ENCODE measurements at regions not wholly inside any gene's neighbourhood (a gene's known extent, or its start where the extent isn't known, plus 50 kb on each side); places are given as distances from the start of the nearest gene placed in this dataset.
"Not testable (repeated sequence)": the region's sequence is repeated elsewhere in the genome, so short reads cannot be mapped to it uniquely, and the experiment has no call there.

DNA sequence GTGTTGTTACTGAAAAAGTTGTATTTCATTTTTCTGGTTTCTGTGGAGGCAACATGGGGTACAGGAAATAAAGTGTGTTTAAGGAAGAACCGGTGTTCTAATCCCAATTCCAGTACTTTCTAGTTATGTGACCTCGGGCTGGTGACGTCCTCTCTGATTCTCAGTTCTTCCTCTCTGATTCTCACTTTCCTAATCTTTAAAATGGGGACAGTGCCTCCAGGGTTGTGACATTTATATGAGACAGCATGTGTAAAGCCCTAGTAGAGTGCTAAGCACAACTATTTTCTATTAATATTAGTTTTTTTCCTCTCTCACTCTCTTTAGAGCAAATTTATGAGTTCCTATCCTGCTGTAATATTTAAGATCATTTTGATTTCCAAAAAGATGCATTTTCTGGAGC is 50.9 kb upstream of the PTPDC1 start:
- no peak for DNase-seq (ENCODE audit: low read depth, low spot score)
- ChIA-PET CTCF (no interaction called here), POLR2A (no interaction called here)
- TF ChIP-seq, protein P1, sequence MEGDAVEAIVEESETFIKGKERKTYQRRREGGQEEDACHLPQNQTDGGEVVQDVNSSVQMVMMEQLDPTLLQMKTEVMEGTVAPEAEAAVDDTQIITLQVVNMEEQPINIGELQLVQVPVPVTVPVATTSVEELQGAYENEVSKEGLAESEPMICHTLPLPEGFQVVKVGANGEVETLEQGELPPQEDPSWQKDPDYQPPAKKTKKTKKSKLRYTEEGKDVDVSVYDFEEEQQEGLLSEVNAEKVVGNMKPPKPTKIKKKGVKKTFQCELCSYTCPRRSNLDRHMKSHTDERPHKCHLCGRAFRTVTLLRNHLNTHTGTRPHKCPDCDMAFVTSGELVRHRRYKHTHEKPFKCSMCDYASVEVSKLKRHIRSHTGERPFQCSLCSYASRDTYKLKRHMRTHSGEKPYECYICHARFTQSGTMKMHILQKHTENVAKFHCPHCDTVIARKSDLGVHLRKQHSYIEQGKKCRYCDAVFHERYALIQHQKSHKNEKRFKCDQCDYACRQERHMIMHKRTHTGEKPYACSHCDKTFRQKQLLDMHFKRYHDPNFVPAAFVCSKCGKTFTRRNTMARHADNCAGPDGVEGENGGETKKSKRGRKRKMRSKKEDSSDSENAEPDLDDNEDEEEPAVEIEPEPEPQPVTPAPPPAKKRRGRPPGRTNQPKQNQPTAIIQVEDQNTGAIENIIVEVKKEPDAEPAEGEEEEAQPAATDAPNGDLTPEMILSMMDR (IDR thresholded peaks at IDR 0.05; ENCODE audit: insufficient read depth, low read length, missing control alignments) = no peak
- H3K4me3 ChIP-seq (ENCODE audit: low read depth, low read length) = no peak overlapping the region

DNA sequence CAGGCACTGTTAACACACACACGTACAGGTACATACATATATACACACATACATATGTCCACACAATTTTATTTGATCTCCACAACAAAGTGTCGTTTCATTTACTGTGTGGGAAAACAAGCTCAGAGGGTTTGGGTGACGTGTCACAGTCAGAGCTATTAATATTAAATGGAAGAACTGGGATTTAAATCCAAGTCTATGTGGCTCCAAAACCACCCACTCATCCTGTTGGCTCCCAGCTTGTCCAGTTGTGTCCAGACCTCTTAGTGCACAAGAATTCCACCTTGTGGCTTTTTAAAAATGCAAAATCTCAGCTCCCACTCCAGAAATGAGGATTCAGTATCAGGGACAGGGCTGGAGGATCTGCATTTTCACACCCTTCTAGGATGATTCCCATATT is 52.3 kb upstream of the PTPDC1 start:
- no peak overlapping the region for H3K4me3 ChIP-seq (ENCODE audit: low read depth, low read length)
- ChIA-PET CTCF (interaction anchor here (0.6 to 4.0 kb wide), 4 partner anchors 17 to 181 kb away, joined by 3 to 16 read pairs (median 4); no protein-coding TSS in a partner anchor), POLR2A (no interaction called here)
- TF ChIP-seq, protein P1 (IDR thresholded peaks at IDR 0.05; ENCODE audit: insufficient read depth, low read length, missing control alignments) = no peak
- no peak for DNase-seq (ENCODE audit: low read depth, low spot score)

- H3K4me3 ChIP-seq (ENCODE audit: low read depth, low read length) = peak overlapping the region; percentile 78
- POLR2A ChIA-PET = no interaction called here
- DNase-seq (ENCODE audit: low read depth, low spot score) = no peak
- CTCF ChIA-PET = interaction anchor here (2.0 to 4.0 kb wide), 2 partner anchors 17 to 182 kb away, joined by 13 to 16 read pairs; no protein-coding TSS in a partner anchor
- TF ChIP-seq, protein P1 (IDR thresholded peaks at IDR 0.05; ENCODE audit: insufficient read depth, low read length, missing control alignments) = no peak
These were observed 52.9 kb upstream of the PTPDC1 start for GRCh38 chr9:94031380-94031779.

DNA sequence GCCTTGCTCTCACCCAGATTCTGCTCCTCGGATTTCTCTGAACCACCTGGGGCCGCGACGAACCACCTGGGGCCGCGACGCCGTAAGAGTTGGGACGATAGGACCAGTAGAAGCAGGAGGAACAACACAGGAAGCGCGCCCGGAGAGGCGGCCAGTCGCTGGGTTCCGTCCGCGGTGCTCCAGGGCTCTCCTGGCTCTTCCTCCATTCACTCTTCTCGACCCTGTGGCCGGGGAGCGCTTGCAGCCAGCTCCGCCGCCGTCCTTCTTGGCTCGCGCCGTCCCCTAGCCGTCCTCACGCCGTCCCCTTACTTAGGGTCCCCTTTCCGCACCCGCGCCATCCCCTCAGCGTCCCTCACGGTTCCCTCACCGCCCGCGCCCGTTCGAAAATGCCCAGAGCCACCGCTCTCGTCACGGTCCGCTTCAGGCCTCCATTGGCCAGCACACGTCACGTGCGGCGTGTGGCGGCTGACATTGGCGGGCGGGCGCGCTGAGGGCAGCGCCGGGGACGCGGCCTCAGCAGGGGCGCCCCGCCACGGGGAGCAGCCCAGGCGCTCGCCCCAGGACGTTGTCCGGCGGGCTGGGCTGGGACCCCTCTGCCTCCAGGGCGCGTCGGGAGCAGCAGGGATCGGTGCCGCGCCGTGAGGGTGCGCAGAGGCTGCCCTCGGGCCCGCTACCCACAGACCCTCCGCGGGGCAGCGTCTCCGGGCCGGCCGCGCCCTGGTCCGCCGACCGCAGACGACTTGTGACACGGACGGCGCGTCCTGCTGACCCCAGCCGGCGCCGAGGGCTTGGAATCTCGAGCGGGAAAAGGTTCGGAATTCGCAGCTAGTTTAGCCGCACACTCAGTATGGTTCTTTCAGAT is 53.7 kb upstream of the PTPDC1 start:
- ChIA-PET POLR2A (no interaction called here), CTCF (interaction anchor here (1.8 to 4.0 kb wide), 3 partner anchors 16 to 183 kb away, joined by 5 to 16 read pairs (median 13); no protein-coding TSS in a partner anchor)
- peak; percentile 14 for DNase-seq (ENCODE audit: low read depth, low spot score)
- TF ChIP-seq, protein P1 (IDR thresholded peaks at IDR 0.05; ENCODE audit: insufficient read depth, low read length, missing control alignments) = no peak
- H3K4me3 ChIP-seq (ENCODE audit: low read depth, low read length) = peak overlapping the region; percentile 78

- H3K4me3 ChIP-seq (ENCODE audit: low read depth, low read length) = peak overlapping the region; percentile 78
- no peak for DNase-seq (ENCODE audit: low read depth, low spot score)
- ChIA-PET CTCF (interaction anchor here (1.8 to 4.0 kb wide), 3 partner anchors 16 to 183 kb away, joined by 5 to 16 read pairs (median 13); no protein-coding TSS in a partner anchor), POLR2A (no interaction called here)
- TF ChIP-seq, protein P1 (IDR thresholded peaks at IDR 0.05; ENCODE audit: insufficient read depth, low read length, missing control alignments) = no peak
These were observed 54.3 kb upstream of the PTPDC1 start for GRCh38 chr9:94029932-94030317.

GRCh38 chr9:94026816-94027215 is 57.4 kb upstream of the PTPDC1 start:
- TF ChIP-seq, protein P1 (IDR thresholded peaks at IDR 0.05; ENCODE audit: insufficient read depth, low read length, missing control alignments) = no peak
- POLR2A ChIA-PET = no interaction called here
- CTCF ChIA-PET = interaction anchor here (1.0 kb wide), 1 partner anchor 13 kb away, joined by 3 read pairs; no protein-coding TSS in a partner anchor
- H3K4me3 ChIP-seq (ENCODE audit: low read depth, low read length) = no peak overlapping the region
- no peak for DNase-seq (ENCODE audit: low read depth, low spot score)

GRCh38 chr9:94022476-94022875 is 61.8 kb upstream of the PTPDC1 start:
- DNase-seq (ENCODE audit: low read depth, low spot score); POLR2A ChIA-PET; H3K4me3 ChIP-seq (ENCODE audit: low read depth, low read length); CTCF ChIA-PET: not testable (repeated sequence)

DNA sequence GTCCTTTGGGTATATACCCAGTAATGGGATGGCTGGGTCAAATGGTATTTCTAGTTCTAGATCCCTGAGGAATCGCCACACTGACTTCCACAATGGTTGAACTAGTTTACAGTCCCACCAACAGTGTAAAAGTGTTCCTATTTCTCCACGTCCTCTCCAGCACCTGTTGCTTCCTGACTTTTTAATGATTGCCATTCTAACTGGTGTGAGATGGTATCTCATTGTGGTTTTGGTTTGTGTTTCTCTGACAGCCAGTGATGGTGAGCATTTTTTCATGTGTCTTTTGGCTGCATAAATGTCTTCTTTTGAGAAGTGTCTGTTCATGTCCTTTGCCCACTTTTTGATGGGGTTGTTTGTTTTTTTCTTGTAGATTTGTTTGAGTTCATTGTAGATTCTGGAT is 63.4 kb upstream of the PTPDC1 start:
- DNase-seq (ENCODE audit: low read depth, low spot score); H3K4me3 ChIP-seq (ENCODE audit: low read depth, low read length); POLR2A ChIA-PET; CTCF ChIA-PET: not testable (repeated sequence)
